ENCODE measurements at regions not wholly inside any gene's neighbourhood (a gene's known extent, or its start where the extent isn't known, plus 50 kb on each side); places are given as distances from the start of the nearest gene placed in this dataset.

DNA sequence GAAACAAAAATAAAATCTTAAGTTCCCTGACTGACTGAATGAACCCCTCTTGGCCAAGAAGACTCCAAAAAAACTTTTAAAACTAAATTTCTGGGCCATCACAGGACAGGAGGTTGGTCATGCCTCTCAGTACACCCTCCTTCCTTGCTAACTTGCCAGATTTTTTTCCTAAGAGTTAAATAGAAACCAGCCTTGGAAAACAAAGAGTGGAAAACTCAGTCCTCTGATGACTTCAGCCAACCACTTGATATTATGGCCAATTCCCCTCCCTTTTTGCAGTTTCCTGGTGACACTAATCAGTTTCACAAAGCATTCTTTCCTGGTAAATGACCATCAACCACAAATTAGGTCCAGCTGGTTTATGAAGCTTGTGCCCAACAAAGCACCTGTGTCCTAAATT is 134.8 kb downstream of the ZNF648 start:
- TF ChIP-seq, protein P1, sequence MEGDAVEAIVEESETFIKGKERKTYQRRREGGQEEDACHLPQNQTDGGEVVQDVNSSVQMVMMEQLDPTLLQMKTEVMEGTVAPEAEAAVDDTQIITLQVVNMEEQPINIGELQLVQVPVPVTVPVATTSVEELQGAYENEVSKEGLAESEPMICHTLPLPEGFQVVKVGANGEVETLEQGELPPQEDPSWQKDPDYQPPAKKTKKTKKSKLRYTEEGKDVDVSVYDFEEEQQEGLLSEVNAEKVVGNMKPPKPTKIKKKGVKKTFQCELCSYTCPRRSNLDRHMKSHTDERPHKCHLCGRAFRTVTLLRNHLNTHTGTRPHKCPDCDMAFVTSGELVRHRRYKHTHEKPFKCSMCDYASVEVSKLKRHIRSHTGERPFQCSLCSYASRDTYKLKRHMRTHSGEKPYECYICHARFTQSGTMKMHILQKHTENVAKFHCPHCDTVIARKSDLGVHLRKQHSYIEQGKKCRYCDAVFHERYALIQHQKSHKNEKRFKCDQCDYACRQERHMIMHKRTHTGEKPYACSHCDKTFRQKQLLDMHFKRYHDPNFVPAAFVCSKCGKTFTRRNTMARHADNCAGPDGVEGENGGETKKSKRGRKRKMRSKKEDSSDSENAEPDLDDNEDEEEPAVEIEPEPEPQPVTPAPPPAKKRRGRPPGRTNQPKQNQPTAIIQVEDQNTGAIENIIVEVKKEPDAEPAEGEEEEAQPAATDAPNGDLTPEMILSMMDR (IDR thresholded peaks at IDR 0.05; ENCODE audit: poor library complexity) = no peak
- TF ChIP-seq EZH2 (IDR thresholded peaks at IDR 0.05; ENCODE audit: borderline replicate concordance) (no peak), EZH2phosphoT487 (IDR thresholded peaks at IDR 0.05; ENCODE audit: low read depth, severe bottlenecking, unreplicated experiment) (no peak)
